SK-N-SH (cell line): ENCODE measurements at regions not wholly inside any gene's neighbourhood (a gene's known extent, or its start where the extent isn't known, plus 50 kb on each side); places are given as distances from the start of the nearest gene placed in this dataset.

ENCODE experiments used
- CTCF ChIA-PET: fragments of 300-600, 350-600 bp; formaldehyde crosslinking; extraction: SDS; loops from one replicate; lab custom pipeline; 2021; lab: Yijun Ruan, JAX
- POLR2A ChIA-PET: fragments of 350-600 bp; sonication (Branson Sonifier 250); formaldehyde crosslinking; extraction: SDS; loops from one replicate; lab custom pipeline; 2020; ENCODE audit warnings: antibody characterized with exemption, inconsistent platforms; lab: Yijun Ruan, JAX
- DNase-seq: peaks from one replicate; pipeline ENCODE4 v3.0.0; 2012
- H2AFZ ChIP-seq: fragments of 200-600 bp; sonication (generic); 2 replicates; pipeline ENCODE4 v1.8.1; 2016; ENCODE audit warnings: antibody characterized with exemption, mild to moderate bottlenecking, low read depth
- H3F3A ChIP-seq: fragments of 200-600 bp; sonication (generic); replicated peaks from 2 replicates; pipeline ENCODE3; 2016; ENCODE audit warnings: antibody characterized with exemption, mild to moderate bottlenecking; ENCODE audit not compliant: insufficient read depth
- H3K27ac ChIP-seq, 2 experiments: fragments of 200-500 bp in 1 of 2; fragments of 200-600 bp in 1 of 2; sonication (Bioruptor generic) in 1 of 2; sonication (generic), shearing (Covaris generic) in 1 of 2; 2 replicates each; pipeline versions ENCODE4 v1.5.1 to v1.6.1; 2014 to 2016; ENCODE audit warnings: low read depth in 2 of 2, inconsistent platforms in 1 of 2, low read length in 1 of 2, mild to moderate bottlenecking in 1 of 2, mixed read lengths in 1 of 2
- H3K27me3 ChIP-seq: fragments of 200-600 bp; sonication (generic), shearing (Covaris generic); 2 replicates; pipeline ENCODE4 v1.6.1; 2016; ENCODE audit warnings: mixed run types; ENCODE audit not compliant: insufficient read depth
- H3K36me3 ChIP-seq, 2 experiments: fragments of 200-500 bp in 1 of 2; fragments of 200-600 bp in 1 of 2; sonication (Bioruptor generic) in 1 of 2; sonication (generic) in 1 of 2; replicated peaks in 1 of 2; 2 replicates each; pipeline versions ENCODE3 to v1.5.1; 2014 to 2016; ENCODE audit warnings: low read length in 1 of 2, mild to moderate bottlenecking in 1 of 2; ENCODE audit not compliant: insufficient read depth in 2 of 2, control insufficient read depth in 1 of 2
- H3K4me1 ChIP-seq, 2 experiments: fragments of 200-500 bp in 1 of 2; fragments of 200-600 bp in 1 of 2; sonication (Bioruptor generic) in 1 of 2; sonication (generic), shearing (Covaris generic) in 1 of 2; 2 replicates each; pipeline versions ENCODE4 v1.5.1 to v1.6.1; 2014 to 2016; ENCODE audit warnings: low read depth in 1 of 2, low read length in 1 of 2, mixed run types in 1 of 2; ENCODE audit not compliant: insufficient read depth in 2 of 2, control insufficient read depth in 1 of 2
- H3K4me2 ChIP-seq: fragments of 200-600 bp; sonication (generic), shearing (Covaris generic); 2 replicates; pipeline ENCODE4 v1.6.1; 2017; ENCODE audit warnings: mixed run types
- H3K4me3 ChIP-seq, 2 experiments: fragments of 200-500 bp in 1 of 2; fragments of 200-600 bp in 1 of 2; sonication (Bioruptor generic) in 1 of 2; sonication (generic), shearing (Covaris generic) in 1 of 2; 2 replicates each; pipeline versions ENCODE4 v1.5.1 to v1.8.1; 2014 to 2016; ENCODE audit warnings: low read depth in 2 of 2, inconsistent platforms in 1 of 2, low read length in 1 of 2, mild to moderate bottlenecking in 1 of 2, mixed read lengths in 1 of 2, moderate library complexity in 1 of 2
- H3K79me2 ChIP-seq: fragments of 200-600 bp; sonication (generic); 2 replicates; pipeline ENCODE4 v1.8.1; 2017; ENCODE audit warnings: mild to moderate bottlenecking; ENCODE audit not compliant: insufficient read depth
- H3K9ac ChIP-seq: fragments of 200-600 bp; sonication (generic); 2 replicates; pipeline ENCODE4 v1.6.1; 2017; ENCODE audit warnings: mixed run types
- H3K9me2 ChIP-seq: fragments of 200-600 bp; sonication (generic); 2 replicates; pipeline ENCODE4 v1.6.1; 2017; ENCODE audit warnings: mixed run types
- H3K9me3 ChIP-seq: fragments of 200-600 bp; sonication (generic); 2 replicates; pipeline ENCODE4 v1.6.1; 2017; ENCODE audit warnings: mixed run types, mild to moderate bottlenecking, moderate library complexity
- H4K20me1 ChIP-seq: fragments of 200-600 bp; sonication (generic); 2 replicates; pipeline ENCODE4 v1.6.1; 2017; ENCODE audit warnings: mild to moderate bottlenecking, mixed run types; ENCODE audit not compliant: insufficient read depth
- CTCF ChIP-seq: fragments of 200-600 bp; sonication (generic); IDR thresholded peaks from 2 replicates; pipeline ENCODE4 v1.6.1; 2017; ENCODE audit warnings: antibody characterized with exemption, mild to moderate bottlenecking, moderate library complexity
- EP300 ChIP-seq, 2 experiments: IDR thresholded peaks; 2 replicates each; pipeline versions ENCODE4 v1.4.0 to v1.6.1; 2012; ENCODE audit warnings: borderline replicate concordance in 1 of 2, low read depth in 1 of 2, low read length in 1 of 2
- FOSL2 ChIP-seq: IDR thresholded peaks from 2 replicates; pipeline ENCODE4 v1.4.0; 2012; ENCODE audit warnings: low read depth, mild to moderate bottlenecking, moderate library complexity, borderline replicate concordance
- GABPA ChIP-seq: IDR thresholded peaks from 2 replicates; pipeline ENCODE4 v1.4.0; 2012; ENCODE audit warnings: low read depth, mild to moderate bottlenecking
- GATA2 ChIP-seq: sonication (generic); formaldehyde crosslinking; IDR thresholded peaks from 2 replicates; pipeline ENCODE4 v1.5.0; 2020; ENCODE audit warnings: mild to moderate bottlenecking, missing genetic modification reagents
- IRF3 ChIP-seq: fragments of 150-350 bp; IDR thresholded peaks from 2 replicates; pipeline ENCODE4 v1.6.1; 2016; ENCODE audit warnings: mild to moderate bottlenecking, low read depth, low read length
- MAX ChIP-seq: IDR thresholded peaks from 2 replicates; pipeline ENCODE4 v1.4.0; 2012; ENCODE audit warnings: low read depth
- MEF2A ChIP-seq: IDR thresholded peaks from 2 replicates; pipeline ENCODE4 v1.4.0; 2012; ENCODE audit warnings: low read depth, borderline replicate concordance
- POLR2AphosphoS5 ChIP-seq: IDR thresholded peaks from 2 replicates; pipeline ENCODE4 v1.6.1; 2012; ENCODE audit warnings: low read depth, low read length
- RAD21 ChIP-seq: IDR thresholded peaks from 2 replicates; pipeline ENCODE4 v1.6.1; 2012; ENCODE audit warnings: mild to moderate bottlenecking, low read length
- RCOR1 ChIP-seq: fragments of 150-350 bp; IDR thresholded peaks from 2 replicates; pipeline ENCODE4 v1.6.1; 2017; ENCODE audit warnings: antibody characterized with exemption, low read length
- RFX5 ChIP-seq: IDR thresholded peaks from 2 replicates; pipeline ENCODE4 v1.6.1; 2012; ENCODE audit warnings: mild to moderate bottlenecking, improper control_type of control experiment, low read length
- SIN3A ChIP-seq: IDR thresholded peaks from 2 replicates; pipeline ENCODE4 v1.6.1; 2012; ENCODE audit warnings: low read depth, mild to moderate bottlenecking, low read length, moderate library complexity, borderline replicate concordance
- TEAD4 ChIP-seq: IDR thresholded peaks from 2 replicates; pipeline ENCODE4 v1.4.0; 2012; ENCODE audit warnings: mild to moderate bottlenecking, borderline replicate concordance; ENCODE audit not compliant: insufficient read depth
- USF1 ChIP-seq: IDR thresholded peaks from 2 replicates; pipeline ENCODE4 v1.4.0; 2012; ENCODE audit warnings: low read depth, borderline replicate concordance
- USF2 ChIP-seq: fragments of 150-350 bp; IDR thresholded peaks from 2 replicates; pipeline ENCODE4 v1.6.1; 2017; ENCODE audit warnings: antibody characterized with exemption, low read length, low read depth, borderline replicate concordance
- WGBS: methylation state at CpG from one replicate; pipeline ENCODE4 v1.1.6; 2017; ENCODE audit warnings: low lambda C conversion rate; 5-methylcytosine and 5-hydroxymethylcytosine counted together

GRCh38 chr14:27006570-27006969 is 408.7 kb upstream of the NOVA1 start:
- 60% methylated on average over 1 of the region's 1 CpG for WGBS
- ChIA-PET CTCF (no interaction called here), POLR2A (no interaction called here)
- H3F3A ChIP-seq, result no peaks in the 10 kb centered on the region
- no peak overlapping the region for H2AFZ ChIP-seq
- no peak overlapping the region for H3K4me3 ChIP-seq
- H3K9me3 ChIP-seq, result no peaks in the 10 kb centered on the region
- no peak overlapping the region for H3K9ac ChIP-seq
- H3K79me2 ChIP-seq, result no peaks in the 10 kb centered on the region
- H3K27me3 ChIP-seq, result no peaks in the 10 kb centered on the region
- no peaks in the 10 kb centered on the region for H3K9me2 ChIP-seq
- no peak for DNase-seq
- no peak overlapping the region; a peak in 1 of 4 replicates for H3K27ac ChIP-seq
- H3K4me1 ChIP-seq, result peaks cover 0 to 3% of the 10 kb centered on the region in 2 experiments; a peak in 1 of 4 replicates
- H4K20me1 ChIP-seq, result no peaks in the 10 kb centered on the region
- H3K4me2 ChIP-seq, result no peak overlapping the region
- H3K36me3 ChIP-seq, result no peaks in the 10 kb centered on the region
- no peak for TF ChIP-seq MAX
- TF ChIP-seq MEF2A, result no peak
- no peak for TF ChIP-seq CTCF
- TF ChIP-seq GABPA, result no peak
- TF ChIP-seq POLR2AphosphoS5, result no peak
- no peak for TF ChIP-seq TEAD4
- no peak for TF ChIP-seq FOSL2
- TF ChIP-seq USF2, result no peak
- no peak for TF ChIP-seq RFX5

GRCh38 chr14:27008187-27008586 is 410.4 kb upstream of the NOVA1 start:
- no peak overlapping the region for H3K4me3 ChIP-seq
- H3K9me3 ChIP-seq, result no peaks in the 10 kb centered on the region
- H3K9me2 ChIP-seq, result no peaks in the 10 kb centered on the region
- H3K36me3 ChIP-seq, result no peaks in the 10 kb centered on the region
- no peak for DNase-seq
- no peaks in the 10 kb centered on the region for H3K79me2 ChIP-seq
- no peaks in the 10 kb centered on the region for H3F3A ChIP-seq
- CTCF ChIA-PET, result no interaction called here
- POLR2A ChIA-PET, result no interaction called here
- peaks cover 0 to 3% of the 10 kb centered on the region in 2 experiments; a peak in 1 of 4 replicates for H3K4me1 ChIP-seq
- no peak overlapping the region for H3K9ac ChIP-seq
- H4K20me1 ChIP-seq, result no peaks in the 10 kb centered on the region
- H3K27ac ChIP-seq, result no peak overlapping the region
- no peaks in the 10 kb centered on the region for H3K27me3 ChIP-seq
- TF ChIP-seq USF1, result no peak
- TF ChIP-seq GATA2 (CRISPR knock-in tag), result no peak
- no peak for TF ChIP-seq IRF3
- no peak for TF ChIP-seq RCOR1
- no peak for TF ChIP-seq RAD21
- no peak for TF ChIP-seq SIN3A
- TF ChIP-seq FOSL2, result no peak
- no peak for TF ChIP-seq EP300 (IDR thresholded peaks at IDR 0.05; ENCODE audit: borderline replicate concordance in 1 of 2, low read depth in 1 of 2, low read length in 1 of 2)
- no peak overlapping the region for H2AFZ ChIP-seq
- no peak overlapping the region for H3K4me2 ChIP-seq
